ENCODE measurements at regions not wholly inside any gene's neighbourhood (a gene's known extent, or its start where the extent isn't known, plus 50 kb on each side); places are given as distances from the start of the nearest gene placed in this dataset.
"Not testable (repeated sequence)": the region's sequence is repeated elsewhere in the genome, so short reads cannot be mapped to it uniquely, and the experiment has no call there.

- no peak for ATAC-seq
These were observed 138.4 kb upstream of the CDKN3 start for GRCh38 chr14:54258382-54258781.

- ATAC-seq: no peak
These were observed 137.0 kb upstream of the CDKN3 start for GRCh38 chr14:54259821-54260220.

GRCh38 chr14:54261283-54261682 lies 135.5 kb upstream of the CDKN3 start:
- no peak for ATAC-seq

GRCh38 chr14:54266616-54267015 lies 130.2 kb upstream of the CDKN3 start:
- ATAC-seq: not testable (repeated sequence)

- peak; percentile 21 to 24 for ATAC-seq
These were observed 129.6 kb upstream of the CDKN3 start for GRCh38 chr14:54267172-54267571.

- no peak for ATAC-seq
These were observed 120.6 kb upstream of the CDKN3 start for GRCh38 chr14:54275997-54276725.

- ATAC-seq: no peak
These were observed 118.7 kb upstream of the CDKN3 start for GRCh38 chr14:54278087-54278486.

GRCh38 chr14:54278665-54279295 lies 118.0 kb upstream of the CDKN3 start:
- no peak for ATAC-seq

- ATAC-seq: peak in 1 of 2 donors; percentile 9
These were observed 114.0 kb upstream of the CDKN3 start for GRCh38 chr14:54282849-54283248.

- ATAC-seq: no peak
These were observed 111.8 kb upstream of the CDKN3 start for GRCh38 chr14:54285030-54285429.

GRCh38 chr14:54291491-54292191 lies 105.2 kb upstream of the CDKN3 start:
- no peak for ATAC-seq

GRCh38 chr14:54294802-54295201 lies 102.0 kb upstream of the CDKN3 start:
- no peak for ATAC-seq

GRCh38 chr14:54299410-54300363 lies 97.1 kb upstream of the CDKN3 start:
- no peak for ATAC-seq

- no peak for ATAC-seq
These were observed 95.9 kb upstream of the CDKN3 start for GRCh38 chr14:54300881-54301280.

- ATAC-seq: no peak
These were observed 95.4 kb upstream of the CDKN3 start for GRCh38 chr14:54301359-54301758.

- ATAC-seq: no peak
These were observed 90.0 kb upstream of the CDKN3 start for GRCh38 chr14:54306806-54307205.

- no peak for ATAC-seq
These were observed 87.2 kb upstream of the CDKN3 start for GRCh38 chr14:54309615-54310014.

- no peak for ATAC-seq
These were observed 86.5 kb upstream of the CDKN3 start for GRCh38 chr14:54310151-54310850.

GRCh38 chr14:54310851-54311228 lies 86.0 kb upstream of the CDKN3 start:
- ATAC-seq: no peak

GRCh38 chr14:54312166-54312801 lies 84.5 kb upstream of the CDKN3 start:
- ATAC-seq: no peak

- ATAC-seq: no peak
These were observed 82.3 kb upstream of the CDKN3 start for GRCh38 chr14:54314365-54315104.
